ENCODE measurements at regions not wholly inside any gene's neighbourhood (a gene's known extent, or its start where the extent isn't known, plus 50 kb on each side); places are given as distances from the start of the nearest gene placed in this dataset.

- no peak for TF ChIP-seq GATA3 (IDR thresholded peaks at IDR 0.05; ENCODE audit: low read depth, low read length)
- TF ChIP-seq GATA2 (IDR thresholded peaks at IDR 0.05; ENCODE audit: low read depth, low read length): no peak
Measured at GRCh38 chr4:123471655-123472369, 75.2 kb downstream of the SPRY1 start.

Data from SH-SY5Y (cell line).